K562 (cell line): ENCODE measurements at regions not wholly inside any gene's neighbourhood (a gene's known extent, or its start where the extent isn't known, plus 50 kb on each side); places are given as distances from the start of the nearest gene placed in this dataset.
A peak's percentile ranks its signal among the peaks of the same experiment; 100 is the strongest.

Source experiments
- BACH1 ChIP-seq: fragments of 200-800 bp; sonication (Bioruptor generic); IDR thresholded peaks from 2 replicates; pipeline ENCODE4 v1.6.1; 2016; ENCODE audit warnings: missing genetic modification characterization, missing compliant biosample characterization
- BRF1 ChIP-seq: IDR thresholded peaks from 3 replicates; pipeline ENCODE4 v1.6.1; 2011; ENCODE audit warnings: borderline replicate concordance, mild to moderate bottlenecking; ENCODE audit not compliant: insufficient read length; ENCODE audit errors: extremely low read depth
- C11orf30 ChIP-seq: fragments of 450-650 bp; IDR thresholded peaks from 2 replicates; pipeline ENCODE4 v1.6.1; 2016; ENCODE audit warnings: low read depth, mild to moderate bottlenecking
- MTA3 ChIP-seq: fragments of 450-650 bp; formaldehyde crosslinking; IDR thresholded peaks from 2 replicates; pipeline ENCODE4 v1.6.1; 2017; ENCODE audit warnings: mild to moderate bottlenecking, borderline replicate concordance
- NONO ChIP-seq, 2 experiments: fragments of 200-400 bp in 1 of 2; fragments of 450-650 bp in 1 of 2; formaldehyde crosslinking in 1 of 2; IDR thresholded peaks; 2 replicates each; pipeline ENCODE4 v1.6.1; 2017; ENCODE audit warnings: low read depth in 2 of 2, mild to moderate bottlenecking in 2 of 2, moderate library complexity in 2 of 2, low read length in 1 of 2
- PREB ChIP-seq: sonication (generic); formaldehyde crosslinking; IDR thresholded peaks from 2 replicates; pipeline ENCODE4 v1.8.1; 2023; ENCODE audit warnings: mild to moderate bottlenecking, missing genetic modification reagents
- SLC30A9 ChIP-seq: fragments of 250-450 bp; sonication (Bioruptor Pico); IDR thresholded peaks from 2 replicates; pipeline ENCODE4 v1.8.0; 2022; ENCODE audit warnings: mild to moderate bottlenecking, moderate library complexity
- ZNF3 ChIP-seq: fragments of 250-450 bp; sonication (Bioruptor Pico); IDR thresholded peaks from 2 replicates; pipeline ENCODE4 v1.5.0; 2021; ENCODE audit warnings: mild to moderate bottlenecking, moderate library complexity
- ZNF764 ChIP-seq: fragments of 250-450 bp; sonication (Bioruptor Pico); IDR thresholded peaks from 2 replicates; pipeline ENCODE4 v1.4.0; 2020; ENCODE audit warnings: low read depth, mild to moderate bottlenecking, moderate library complexity
- ZNF785 ChIP-seq: fragments of 250-450 bp; sonication (Bioruptor Pico); IDR thresholded peaks from 2 replicates; pipeline ENCODE4 v1.4.0; 2020; ENCODE audit warnings: mild to moderate bottlenecking
- TF ChIP-seq, protein P1 (sequence below): fragments of 250-450 bp; sonication (Bioruptor Pico); IDR thresholded peaks from 2 replicates; pipeline ENCODE4 v1.4.0; 2020; ENCODE audit warnings: mild to moderate bottlenecking, moderate library complexity
- TF ChIP-seq, protein P2 (sequence below): sonication (generic); formaldehyde crosslinking; IDR thresholded peaks from 2 replicates; pipeline ENCODE4 v1.8.1; 2022; ENCODE audit warnings: missing genetic modification reagents
- TF ChIP-seq, protein P3 (sequence below): fragments of 450-650 bp; IDR thresholded peaks from 2 replicates; pipeline ENCODE4 v1.7.1; 2018; ENCODE audit warnings: mild to moderate bottlenecking, low read depth; ENCODE audit not compliant: partially characterized antibody

DNA sequence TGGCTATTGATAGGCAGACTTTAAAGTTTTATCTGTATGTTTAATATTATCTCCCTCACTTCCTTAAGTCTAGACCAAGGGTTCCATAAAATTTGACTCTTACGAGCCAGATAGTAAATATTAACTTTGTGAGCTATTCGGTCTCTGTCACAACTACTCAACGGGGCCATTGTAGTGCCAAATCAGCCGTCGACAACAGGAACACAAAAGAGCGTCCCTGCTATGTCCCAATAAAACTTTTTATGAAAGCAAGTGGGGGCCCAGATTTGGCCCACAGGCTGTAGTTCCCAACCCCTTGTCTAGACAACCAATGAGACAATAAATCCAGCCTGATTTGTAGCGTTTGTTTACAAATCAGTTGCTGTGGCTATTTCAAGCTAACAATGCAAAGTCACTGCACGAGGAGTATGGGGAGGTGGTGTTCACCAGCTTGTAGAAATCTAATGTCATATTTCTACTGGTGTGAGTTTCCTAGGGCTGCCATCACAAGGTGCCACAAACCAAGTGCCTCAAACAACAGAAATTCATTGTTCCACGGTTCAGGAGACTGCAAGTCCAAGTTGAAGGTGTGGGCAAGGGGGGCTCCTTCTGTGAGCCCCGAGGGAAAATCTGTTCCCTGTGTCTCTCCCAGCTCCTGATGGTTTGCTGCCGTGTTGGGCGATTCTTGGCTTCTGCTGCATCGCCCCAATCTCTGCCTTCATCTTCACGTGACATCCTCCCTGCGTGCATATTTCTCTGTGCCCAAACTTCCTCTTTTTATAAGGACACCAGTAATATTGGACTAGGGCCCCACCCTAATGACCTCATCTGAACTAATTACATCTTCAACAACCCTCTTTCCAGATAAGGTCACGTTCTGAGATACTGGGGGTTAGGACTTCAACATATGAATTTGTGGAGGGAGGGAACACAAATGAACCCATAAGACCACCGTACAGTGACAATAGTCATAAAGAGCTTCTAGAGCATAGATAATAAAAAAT is 356.0 kb upstream of the JARID2 start (continued):
- TF ChIP-seq, protein P1, sequence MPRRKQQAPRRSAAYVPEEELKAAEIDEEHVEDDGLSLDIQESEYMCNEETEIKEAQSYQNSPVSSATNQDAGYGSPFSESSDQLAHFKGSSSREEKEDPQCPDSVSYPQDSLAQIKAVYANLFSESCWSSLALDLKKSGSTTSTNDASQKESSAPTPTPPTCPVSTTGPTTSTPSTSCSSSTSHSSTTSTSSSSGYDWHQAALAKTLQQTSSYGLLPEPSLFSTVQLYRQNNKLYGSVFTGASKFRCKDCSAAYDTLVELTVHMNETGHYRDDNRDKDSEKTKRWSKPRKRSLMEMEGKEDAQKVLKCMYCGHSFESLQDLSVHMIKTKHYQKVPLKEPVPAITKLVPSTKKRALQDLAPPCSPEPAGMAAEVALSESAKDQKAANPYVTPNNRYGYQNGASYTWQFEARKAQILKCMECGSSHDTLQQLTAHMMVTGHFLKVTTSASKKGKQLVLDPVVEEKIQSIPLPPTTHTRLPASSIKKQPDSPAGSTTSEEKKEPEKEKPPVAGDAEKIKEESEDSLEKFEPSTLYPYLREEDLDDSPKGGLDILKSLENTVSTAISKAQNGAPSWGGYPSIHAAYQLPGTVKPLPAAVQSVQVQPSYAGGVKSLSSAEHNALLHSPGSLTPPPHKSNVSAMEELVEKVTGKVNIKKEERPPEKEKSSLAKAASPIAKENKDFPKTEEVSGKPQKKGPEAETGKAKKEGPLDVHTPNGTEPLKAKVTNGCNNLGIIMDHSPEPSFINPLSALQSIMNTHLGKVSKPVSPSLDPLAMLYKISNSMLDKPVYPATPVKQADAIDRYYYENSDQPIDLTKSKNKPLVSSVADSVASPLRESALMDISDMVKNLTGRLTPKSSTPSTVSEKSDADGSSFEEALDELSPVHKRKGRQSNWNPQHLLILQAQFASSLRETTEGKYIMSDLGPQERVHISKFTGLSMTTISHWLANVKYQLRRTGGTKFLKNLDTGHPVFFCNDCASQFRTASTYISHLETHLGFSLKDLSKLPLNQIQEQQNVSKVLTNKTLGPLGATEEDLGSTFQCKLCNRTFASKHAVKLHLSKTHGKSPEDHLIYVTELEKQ (CRISPR knock-in tag) = no peak
- TF ChIP-seq MTA3 (peak; percentile 43; the same call in 1 of the 2 replicates), C11orf30 (no peak), BACH1 (tag) (no peak), BRF1 (no peak), ZNF785 (no peak), PREB (CRISPR knock-in tag) (no peak), NONO (IDR thresholded peaks at IDR 0.05; ENCODE audit: low read depth in 2 of 2, low read length in 1 of 2) (no peak), ZNF3 (CRISPR knock-in tag) (no peak), SLC30A9 (CRISPR knock-in tag) (no peak), ZNF764 (CRISPR knock-in tag) (no peak)
- TF ChIP-seq, protein P2, sequence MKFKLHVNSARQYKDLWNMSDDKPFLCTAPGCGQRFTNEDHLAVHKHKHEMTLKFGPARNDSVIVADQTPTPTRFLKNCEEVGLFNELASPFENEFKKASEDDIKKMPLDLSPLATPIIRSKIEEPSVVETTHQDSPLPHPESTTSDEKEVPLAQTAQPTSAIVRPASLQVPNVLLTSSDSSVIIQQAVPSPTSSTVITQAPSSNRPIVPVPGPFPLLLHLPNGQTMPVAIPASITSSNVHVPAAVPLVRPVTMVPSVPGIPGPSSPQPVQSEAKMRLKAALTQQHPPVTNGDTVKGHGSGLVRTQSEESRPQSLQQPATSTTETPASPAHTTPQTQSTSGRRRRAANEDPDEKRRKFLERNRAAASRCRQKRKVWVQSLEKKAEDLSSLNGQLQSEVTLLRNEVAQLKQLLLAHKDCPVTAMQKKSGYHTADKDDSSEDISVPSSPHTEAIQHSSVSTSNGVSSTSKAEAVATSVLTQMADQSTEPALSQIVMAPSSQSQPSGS (CRISPR knock-in tag) = peak; percentile 88; the same call in 1 of the 2 replicates
- TF ChIP-seq, protein P3, sequence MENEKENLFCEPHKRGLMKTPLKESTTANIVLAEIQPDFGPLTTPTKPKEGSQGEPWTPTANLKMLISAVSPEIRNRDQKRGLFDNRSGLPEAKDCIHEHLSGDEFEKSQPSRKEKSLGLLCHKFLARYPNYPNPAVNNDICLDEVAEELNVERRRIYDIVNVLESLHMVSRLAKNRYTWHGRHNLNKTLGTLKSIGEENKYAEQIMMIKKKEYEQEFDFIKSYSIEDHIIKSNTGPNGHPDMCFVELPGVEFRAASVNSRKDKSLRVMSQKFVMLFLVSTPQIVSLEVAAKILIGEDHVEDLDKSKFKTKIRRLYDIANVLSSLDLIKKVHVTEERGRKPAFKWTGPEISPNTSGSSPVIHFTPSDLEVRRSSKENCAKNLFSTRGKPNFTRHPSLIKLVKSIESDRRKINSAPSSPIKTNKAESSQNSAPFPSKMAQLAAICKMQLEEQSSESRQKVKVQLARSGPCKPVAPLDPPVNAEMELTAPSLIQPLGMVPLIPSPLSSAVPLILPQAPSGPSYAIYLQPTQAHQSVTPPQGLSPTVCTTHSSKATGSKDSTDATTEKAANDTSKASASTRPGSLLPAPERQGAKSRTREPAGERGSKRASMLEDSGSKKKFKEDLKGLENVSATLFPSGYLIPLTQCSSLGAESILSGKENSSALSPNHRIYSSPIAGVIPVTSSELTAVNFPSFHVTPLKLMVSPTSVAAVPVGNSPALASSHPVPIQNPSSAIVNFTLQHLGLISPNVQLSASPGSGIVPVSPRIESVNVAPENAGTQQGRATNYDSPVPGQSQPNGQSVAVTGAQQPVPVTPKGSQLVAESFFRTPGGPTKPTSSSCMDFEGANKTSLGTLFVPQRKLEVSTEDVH = peak; percentile 53
